ENCODE measurements at regions not wholly inside any gene's neighbourhood (a gene's known extent, or its start where the extent isn't known, plus 50 kb on each side); places are given as distances from the start of the nearest gene placed in this dataset.

- no peak overlapping the region for H3K4me2 ChIP-seq
- 2% methylated on average over 2 of the region's 2 CpGs for WGBS (ENCODE audit: missing lambda C conversion rate)
- TF ChIP-seq NPAS2 (CRISPR knock-in tag; IDR thresholded peaks at IDR 0.05; ENCODE audit: borderline replicate concordance) (no peak), RCOR1 (IDR thresholded peaks at IDR 0.05; ENCODE audit: low read depth, low read length) (no peak), SREBF2 (IDR thresholded peaks at IDR 0.05) (no peak), MYC (IDR thresholded peaks at IDR 0.05; ENCODE audit: borderline replicate concordance, low read length) (no peak), MAZ (IDR thresholded peaks at IDR 0.05; ENCODE audit: borderline replicate concordance, low read depth, low read length) (no peak), HEYL (CRISPR knock-in tag; IDR thresholded peaks at IDR 0.05) (no peak), CTCF (IDR thresholded peaks at IDR 0.05) (no peak), ZFP36 (IDR thresholded peaks at IDR 0.05; ENCODE audit: borderline replicate concordance, partially characterized antibody) (no peak), JUN (IDR thresholded peaks at IDR 0.05) (no peak), HMGXB4 (CRISPR knock-in tag; IDR thresholded peaks at IDR 0.05; ENCODE audit: borderline replicate concordance) (no peak), FOSB (CRISPR knock-in tag; IDR thresholded peaks at IDR 0.05) (no peak)
- no peaks in the 10 kb centered on the region for H3K9me3 ChIP-seq
- ChIA-PET POLR2A (no interaction called here), CTCF (no interaction called here)
- H3K4me1 ChIP-seq, result no peaks in the 10 kb centered on the region
- ATAC-seq (no peak), DNase-seq (ENCODE audit: low read depth in 1 of 2, low spot score in 1 of 2) (no peak), FAIRE-seq (no peak)
- no peak overlapping the region for H3K4me3 ChIP-seq
- H3K27ac ChIP-seq, result no peak overlapping the region
Observed at GRCh38 chr10:117903854-117904253, 142.9 kb downstream of the RAB11FIP2 start.

DNA sequence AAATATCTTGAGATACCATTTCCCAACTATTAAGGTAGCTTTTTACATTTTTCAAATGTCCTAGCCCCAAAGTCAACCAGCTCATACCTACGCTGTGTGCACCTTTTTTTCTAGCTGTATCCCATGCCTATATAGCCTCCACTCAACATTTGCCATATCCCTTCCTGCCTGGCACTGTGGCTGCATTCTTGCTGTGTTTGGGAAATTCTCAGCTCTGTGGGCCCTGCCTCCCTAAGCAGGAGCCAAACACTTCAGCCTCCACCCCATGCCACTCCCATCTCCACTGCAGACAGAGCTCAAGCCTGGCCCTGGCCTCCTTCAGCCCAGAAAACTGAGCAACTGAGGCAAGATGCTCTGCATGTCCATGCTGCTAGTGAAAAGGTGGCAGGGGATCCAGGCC is 141.3 kb downstream of the RAB11FIP2 start:
- CTCF ChIA-PET, result no interaction called here

GRCh38 chr10:117911684-117912083 is 135.1 kb downstream of the RAB11FIP2 start:
- no peak overlapping the region for H3K4me2 ChIP-seq
- H3K27ac ChIP-seq, result no peak overlapping the region
- no peaks in the 10 kb centered on the region for H3K4me1 ChIP-seq
- WGBS (ENCODE audit: missing lambda C conversion rate), result 17% methylated on average over 2 of the region's 2 CpGs
- H3K9me3 ChIP-seq, result no peaks in the 10 kb centered on the region
- ATAC-seq (no peak), DNase-seq (ENCODE audit: low read depth in 1 of 2, low spot score in 1 of 2) (no peak), FAIRE-seq (no peak)
- TF ChIP-seq, protein P1, sequence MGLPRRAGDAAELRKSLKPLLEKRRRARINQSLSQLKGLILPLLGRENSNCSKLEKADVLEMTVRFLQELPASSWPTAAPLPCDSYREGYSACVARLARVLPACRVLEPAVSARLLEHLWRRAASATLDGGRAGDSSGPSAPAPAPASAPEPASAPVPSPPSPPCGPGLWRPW (IDR thresholded peaks at IDR 0.05), result no peak
- TF ChIP-seq MYC (IDR thresholded peaks at IDR 0.05; ENCODE audit: borderline replicate concordance, low read length) (no peak), HOXA7 (CRISPR knock-in tag; IDR thresholded peaks at IDR 0.05) (no peak), TFCP2L1 (CRISPR knock-in tag; IDR thresholded peaks at IDR 0.05) (no peak), CTCF (IDR thresholded peaks at IDR 0.05) (no peak), CHD2 (IDR thresholded peaks at IDR 0.05; ENCODE audit: low read length, partially characterized antibody) (no peak), CHD4 (IDR thresholded peaks at IDR 0.05; ENCODE audit: borderline replicate concordance) (no peak), NFE2L2 (conservative IDR thresholded peaks at IDR 0.05; ENCODE audit: low read length) (no peak), BCL3 (IDR thresholded peaks at IDR 0.05) (no peak)
- no peak overlapping the region for H3K4me3 ChIP-seq
- ChIA-PET POLR2A (no interaction called here), CTCF (no interaction called here)

More for the DNA sequence above, 141.3 kb downstream of the RAB11FIP2 start:
- DNase-seq (ENCODE audit: low read depth in 1 of 2, low spot score in 1 of 2), result no peak
- no peak overlapping the region for H3K4me3 ChIP-seq
- no peaks in the 10 kb centered on the region for H3K4me1 ChIP-seq
- no peak for FAIRE-seq
- no peak overlapping the region for H3K4me2 ChIP-seq
- H3K9me3 ChIP-seq, result no peaks in the 10 kb centered on the region
- POLR2A ChIA-PET, result no interaction called here
- TF ChIP-seq SMC3 (IDR thresholded peaks at IDR 0.05) (no peak), FOXS1 (CRISPR knock-in tag; IDR thresholded peaks at IDR 0.05) (no peak), RARB (CRISPR knock-in tag; IDR thresholded peaks at IDR 0.05) (no peak), ZSCAN20 (CRISPR knock-in tag; IDR thresholded peaks at IDR 0.05) (no peak), NFE2L2 (conservative IDR thresholded peaks at IDR 0.05; ENCODE audit: low read length) (no peak), CHD2 (IDR thresholded peaks at IDR 0.05; ENCODE audit: low read length, partially characterized antibody) (no peak), BHLHE40 (IDR thresholded peaks at IDR 0.05; ENCODE audit: low read depth, low read length) (no peak), POLR2A (IDR thresholded peaks at IDR 0.05; ENCODE audit: low read length) (no peak), ZC3H11A (IDR thresholded peaks at IDR 0.05) (no peak), HOXB13 (CRISPR knock-in tag; IDR thresholded peaks at IDR 0.05; ENCODE audit: low read depth) (no peak)
- TF ChIP-seq, protein P2, sequence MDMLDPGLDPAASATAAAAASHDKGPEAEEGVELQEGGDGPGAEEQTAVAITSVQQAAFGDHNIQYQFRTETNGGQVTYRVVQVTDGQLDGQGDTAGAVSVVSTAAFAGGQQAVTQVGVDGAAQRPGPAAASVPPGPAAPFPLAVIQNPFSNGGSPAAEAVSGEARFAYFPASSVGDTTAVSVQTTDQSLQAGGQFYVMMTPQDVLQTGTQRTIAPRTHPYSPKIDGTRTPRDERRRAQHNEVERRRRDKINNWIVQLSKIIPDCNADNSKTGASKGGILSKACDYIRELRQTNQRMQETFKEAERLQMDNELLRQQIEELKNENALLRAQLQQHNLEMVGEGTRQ (IDR thresholded peaks at IDR 0.05), result no peak
- 0% methylated on average over 1 of the region's 1 CpG for WGBS (ENCODE audit: missing lambda C conversion rate)
- ATAC-seq, result no peak
- no peak overlapping the region for H3K27ac ChIP-seq

Data from A549 (cell line).